Breast epithelium (tissue), 4 donors: ENCODE measurements at regions not wholly inside any gene's neighbourhood (a gene's known extent, or its start where the extent isn't known, plus 50 kb on each side); places are given as distances from the start of the nearest gene placed in this dataset.

ENCODE experiments used
- DNase-seq, 2 donors: peaks; one replicate each; pipeline ENCODE4 v3.0.0-alpha.2; 2019; ENCODE audit warnings: low spot score in 2 of 2
- H3K27ac ChIP-seq, 2 donors: fragments of 200-600 bp; sonication (generic) in 1 of 2; one replicate each; pipeline ENCODE4 v1.5.1; 2016 to 2019; ENCODE audit warnings: mild to moderate bottlenecking in 1 of 2
- H3K27me3 ChIP-seq, 2 donors: fragments of 200-600 bp; sonication (generic) in 1 of 2; one replicate each; pipeline versions ENCODE4 v1.5.1 to v1.6.0; 2017 to 2019; ENCODE audit warnings: control low read depth in 1 of 2, mild to moderate bottlenecking in 1 of 2
- H3K36me3 ChIP-seq: fragments of 200-600 bp; one replicate; pipeline ENCODE4 v1.5.1; 2019
- H3K4me1 ChIP-seq, 2 donors: fragments of 200-600 bp; sonication (generic); one replicate each; pipeline ENCODE4 v1.5.1; 2016 to 2019; ENCODE audit warnings: control low read depth in 1 of 2
- H3K4me3 ChIP-seq, 3 donors: fragments of 200-600 bp; sonication (generic); 1 replicate in 2 of 3; 2 replicates in 1 of 3; pipeline ENCODE4 v1.5.1; 2016 to 2019; ENCODE audit warnings: mild to moderate bottlenecking in 3 of 3, moderate library complexity in 2 of 3
- H3K9me3 ChIP-seq, 2 donors: fragments of 200-600 bp; sonication (generic) in 1 of 2; one replicate each; pipeline ENCODE4 v1.5.1; 2016 to 2019; ENCODE audit warnings: control low read depth in 1 of 2
- CTCF ChIP-seq, 3 donors: fragments of 450-650 bp; IDR thresholded peaks; one replicate each; pipeline ENCODE4 v1.5.1; 2016 to 2017; ENCODE audit warnings: antibody characterized with exemption in 3 of 3, mild to moderate bottlenecking in 3 of 3, moderate library complexity in 3 of 3
- POLR2A ChIP-seq: fragments of 450-650 bp; IDR thresholded peaks from one replicate; pipeline ENCODE4 v1.6.1; 2016; ENCODE audit warnings: antibody characterized with exemption, mild to moderate bottlenecking, moderate library complexity
- POLR2AphosphoS5 ChIP-seq, 3 donors: sonication (generic); formaldehyde crosslinking; IDR thresholded peaks; one replicate each; pipeline ENCODE4 v1.6.1; 2017; ENCODE audit warnings: antibody characterized with exemption in 3 of 3
- intact Hi-C: fragments of 100-400 bp; cut with DNase I; formaldehyde crosslinking; loops from one replicate; pipeline ENCODE4 v1.15.1; 2023; ENCODE audit warnings: low total_unique reads

GRCh38 chr4:116878280-116878679 lies 207.1 kb downstream of the TRAM1L1 start:
- Histone ChIP-seq H3K9me3 (no peaks in the 10 kb centered on the region), H3K36me3 (no peaks in the 10 kb centered on the region), H3K27me3 (no peaks in the 10 kb centered on the region), H3K4me3 (no peak overlapping the region), H3K27ac (no peak overlapping the region), H3K4me1 (no peaks in the 10 kb centered on the region)
- intact Hi-C loops: no loop called here
- no peak for DNase-seq
- no peak for TF ChIP-seq CTCF (IDR thresholded peaks at IDR 0.05)
- TF ChIP-seq POLR2AphosphoS5 (IDR thresholded peaks at IDR 0.05): no peak
- no peak for TF ChIP-seq POLR2A

DNA sequence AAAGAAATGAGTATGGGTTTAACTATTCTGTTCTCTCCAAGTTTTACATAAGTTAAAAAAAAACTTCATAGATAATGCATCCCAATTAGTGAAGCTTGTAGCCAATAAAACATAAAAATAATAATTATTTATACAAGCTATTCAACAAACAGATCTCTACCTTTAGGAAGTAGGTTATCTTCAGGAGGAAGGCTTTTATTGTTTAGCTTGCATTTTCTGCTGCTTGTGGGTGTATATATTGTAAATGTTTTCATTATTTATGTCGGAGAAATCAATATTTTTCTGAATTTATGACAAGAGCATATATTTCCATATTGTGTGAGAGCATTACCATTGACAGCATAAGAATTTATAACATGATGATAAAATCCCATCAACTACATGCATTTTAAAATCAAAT lies 208.3 kb downstream of the TRAM1L1 start:
- no peak overlapping the region for H3K27ac ChIP-seq
- H3K4me3 ChIP-seq: no peak overlapping the region
- intact Hi-C loops: no loop called here
- TF ChIP-seq POLR2A (no peak), POLR2AphosphoS5 (IDR thresholded peaks at IDR 0.05) (no peak), CTCF (IDR thresholded peaks at IDR 0.05) (no peak)
- no peaks in the 10 kb centered on the region for H3K36me3 ChIP-seq
- H3K9me3 ChIP-seq: no peaks in the 10 kb centered on the region
- no peaks in the 10 kb centered on the region for H3K4me1 ChIP-seq
- no peak for DNase-seq
- no peaks in the 10 kb centered on the region for H3K27me3 ChIP-seq

- Histone ChIP-seq H3K4me1 (no peaks in the 10 kb centered on the region), H3K9me3 (no peaks in the 10 kb centered on the region), H3K27me3 (no peaks in the 10 kb centered on the region), H3K27ac (no peak overlapping the region), H3K4me3 (no peak overlapping the region), H3K36me3 (no peaks in the 10 kb centered on the region)
- no peak for TF ChIP-seq POLR2AphosphoS5 (IDR thresholded peaks at IDR 0.05)
- TF ChIP-seq POLR2A: no peak
- TF ChIP-seq CTCF (IDR thresholded peaks at IDR 0.05): no peak
- intact Hi-C loops: no loop called here
- no peak for DNase-seq
These were observed 212.4 kb downstream of the TRAM1L1 start for GRCh38 chr4:116872941-116873340.

GRCh38 chr4:116872308-116872707 lies 213.1 kb downstream of the TRAM1L1 start:
- Histone ChIP-seq H3K27ac (no peak overlapping the region), H3K36me3 (no peaks in the 10 kb centered on the region), H3K4me3 (no peak overlapping the region), H3K27me3 (no peaks in the 10 kb centered on the region), H3K9me3 (no peaks in the 10 kb centered on the region), H3K4me1 (no peaks in the 10 kb centered on the region)
- no peak for TF ChIP-seq POLR2A
- TF ChIP-seq CTCF (IDR thresholded peaks at IDR 0.05): no peak
- TF ChIP-seq POLR2AphosphoS5 (IDR thresholded peaks at IDR 0.05): no peak
- DNase-seq: no peak
- intact Hi-C loops: no loop called here

DNA sequence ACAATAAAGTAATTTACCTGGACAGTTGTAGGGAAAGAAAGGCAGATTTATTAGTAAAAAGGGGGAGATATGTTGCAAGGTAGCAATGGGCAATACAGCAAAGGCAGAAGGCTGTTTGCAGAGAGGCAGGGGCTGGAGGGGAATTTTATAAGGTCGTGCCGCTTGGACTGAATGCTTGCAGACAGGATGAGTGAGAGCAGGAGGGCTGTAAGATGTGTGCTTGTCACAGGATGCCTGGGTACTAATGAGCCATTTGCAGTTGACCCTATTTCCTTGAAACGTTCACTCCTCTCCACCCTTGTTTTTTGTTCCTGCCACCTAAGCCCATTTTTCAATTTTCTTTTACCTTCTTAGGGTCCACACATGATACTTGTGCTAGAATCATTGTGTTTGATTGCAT lies 214.7 kb downstream of the TRAM1L1 start:
- no peaks in the 10 kb centered on the region for H3K36me3 ChIP-seq
- H3K27ac ChIP-seq: no peak overlapping the region
- H3K9me3 ChIP-seq: no peaks in the 10 kb centered on the region
- no peak for TF ChIP-seq POLR2A
- no peak for TF ChIP-seq POLR2AphosphoS5 (IDR thresholded peaks at IDR 0.05)
- no peak for TF ChIP-seq CTCF (IDR thresholded peaks at IDR 0.05)
- DNase-seq: no peak
- intact Hi-C loops: no loop called here
- no peak overlapping the region for H3K4me3 ChIP-seq
- H3K4me1 ChIP-seq: no peaks in the 10 kb centered on the region
- H3K27me3 ChIP-seq: no peaks in the 10 kb centered on the region
